ENCODE measurements at regions not wholly inside any gene's neighbourhood (a gene's known extent, or its start where the extent isn't known, plus 50 kb on each side); places are given as distances from the start of the nearest gene placed in this dataset.

- ChIA-PET POLR2A (no interaction called here), CTCF (no interaction called here)
- intact Hi-C loops (cut with micrococcal nuclease) (no loop called here), dilution Hi-C loops (cut with MboI; ENCODE audit: extremely low pct_ligation_motif_present, low sequenced_read_pairs) (no loop called here)
- Histone ChIP-seq H3K9me3 (replicated peaks; ENCODE audit: control insufficient read depth, insufficient read depth, low read length) (no peaks in the 10 kb centered on the region), H3K36me3 (ENCODE audit: control insufficient read depth in 2 of 2, extremely low read depth in 1 of 2, insufficient read depth in 2 of 2, low read length in 2 of 2) (no peaks in the 10 kb centered on the region), H3K79me2 (ENCODE audit: control insufficient read depth, insufficient read depth, low read length) (no peaks in the 10 kb centered on the region), H3K4me3 (replicated peaks in 1 of 3; ENCODE audit: insufficient read depth in 1 of 3, low read depth in 1 of 3, low read length in 3 of 3) (no peak overlapping the region), H3K27ac (ENCODE audit: insufficient read depth, low read depth, low read length) (no peak overlapping the region), H3K4me2 (ENCODE audit: insufficient read depth, low read length) (no peak overlapping the region), H3K4me1 (ENCODE audit: control insufficient read depth, extremely low read depth, insufficient read depth, low read length) (no peaks in the 10 kb centered on the region), H2AFZ (ENCODE audit: low read depth, low read length) (no peak overlapping the region), H4K20me1 (replicated peaks; ENCODE audit: control insufficient read depth, extremely low read depth, insufficient read depth, low read length) (no peaks in the 10 kb centered on the region), H3K27me3 (ENCODE audit: control insufficient read depth in 2 of 2, insufficient read depth in 2 of 2, low read length in 2 of 2) (no peaks in the 10 kb centered on the region), H3K9me1 (replicated peaks; ENCODE audit: control insufficient read depth, extremely low read depth, insufficient read depth, low read length) (no peaks in the 10 kb centered on the region), H3K9ac (replicated peaks; ENCODE audit: extremely low read depth, insufficient read depth, low read length) (no peak overlapping the region)
- FAIRE-seq, result no peak
- no TSS peak for BruUV-seq (replicated peaks)
- TF ChIP-seq EZH2 (IDR thresholded peaks at IDR 0.05; ENCODE audit: borderline replicate concordance, low read depth, low read length, severe bottlenecking) (no peak), POLR2AphosphoS5 (IDR thresholded peaks at IDR 0.05; ENCODE audit: insufficient read depth, low read depth, low read length) (no peak), POLR2A (IDR thresholded peaks at IDR 0.05; ENCODE audit: low read depth, low read length) (no peak), MAX (IDR thresholded peaks at IDR 0.05; ENCODE audit: insufficient read depth, insufficient read length) (no peak), CTCF (IDR thresholded peaks at IDR 0.05; ENCODE audit: extremely low read depth in 1 of 2, insufficient read depth in 1 of 2, low read depth in 1 of 2, low read length in 2 of 2) (no peak), FOS (IDR thresholded peaks at IDR 0.05; ENCODE audit: borderline replicate concordance, insufficient read depth, low read length) (no peak), JUN (IDR thresholded peaks at IDR 0.05; ENCODE audit: borderline replicate concordance, insufficient read depth, insufficient read length, low read depth) (no peak), GATA2 (IDR thresholded peaks at IDR 0.05; ENCODE audit: insufficient read depth, insufficient read length, low read depth, low read length) (no peak), MYC (IDR thresholded peaks at IDR 0.05; ENCODE audit: low read depth, low read length) (no peak)
- no peak for DNase-seq (ENCODE audit: low read depth, low spot score)
Observed at GRCh38 chr15:98400120-98400519, 248.2 kb upstream of the IGF1R start.
